Inferior parietal cortex (tissue), 1 donor: ENCODE measurements at regions not wholly inside any gene's neighbourhood (a gene's known extent, or its start where the extent isn't known, plus 50 kb on each side); places are given as distances from the start of the nearest gene placed in this dataset.

Experiments used
- DNase-seq: peaks from one replicate; pipeline ENCODE4 v3.0.0-alpha.2; 2016; ENCODE audit errors: extremely low spot score

- DNase-seq: no peak
Observed at GRCh38 chr2:190809139-190809764, 71.4 kb upstream of the GLS start.

- DNase-seq: no peak
Observed at GRCh38 chr2:190809876-190810525, 70.6 kb upstream of the GLS start.

DNA sequence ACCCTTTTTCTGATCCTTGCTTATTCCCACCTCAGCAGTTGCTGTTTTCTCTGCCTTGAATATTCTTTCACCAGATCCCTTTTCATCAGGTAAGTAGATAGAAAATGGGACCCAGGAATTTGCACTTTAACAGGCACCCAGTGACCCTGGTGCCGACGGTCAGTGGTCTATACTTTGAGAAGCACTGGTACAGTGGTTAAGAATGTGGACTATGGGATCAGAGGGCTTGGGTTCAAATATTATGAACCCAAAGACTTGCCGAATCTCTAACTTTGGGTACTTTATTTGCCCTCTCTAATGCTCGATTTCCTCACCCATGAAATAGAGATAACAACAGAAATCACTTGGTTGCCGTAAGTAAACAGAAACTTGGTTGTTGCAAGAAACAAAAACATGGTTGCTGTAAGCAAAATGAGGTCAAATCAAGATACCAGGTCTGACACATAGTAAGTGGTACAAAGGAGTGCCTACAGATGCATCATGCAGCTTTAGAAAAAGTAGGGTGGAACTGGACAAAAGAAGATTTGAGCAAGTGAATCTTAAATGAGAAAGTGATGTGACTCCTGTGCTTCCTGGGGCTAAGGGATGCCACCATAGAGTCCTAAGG lies 69.5 kb upstream of the GLS start:
- DNase-seq: no peak

GRCh38 chr2:190811811-190812210 lies 68.8 kb upstream of the GLS start:
- DNase-seq: no peak

DNA sequence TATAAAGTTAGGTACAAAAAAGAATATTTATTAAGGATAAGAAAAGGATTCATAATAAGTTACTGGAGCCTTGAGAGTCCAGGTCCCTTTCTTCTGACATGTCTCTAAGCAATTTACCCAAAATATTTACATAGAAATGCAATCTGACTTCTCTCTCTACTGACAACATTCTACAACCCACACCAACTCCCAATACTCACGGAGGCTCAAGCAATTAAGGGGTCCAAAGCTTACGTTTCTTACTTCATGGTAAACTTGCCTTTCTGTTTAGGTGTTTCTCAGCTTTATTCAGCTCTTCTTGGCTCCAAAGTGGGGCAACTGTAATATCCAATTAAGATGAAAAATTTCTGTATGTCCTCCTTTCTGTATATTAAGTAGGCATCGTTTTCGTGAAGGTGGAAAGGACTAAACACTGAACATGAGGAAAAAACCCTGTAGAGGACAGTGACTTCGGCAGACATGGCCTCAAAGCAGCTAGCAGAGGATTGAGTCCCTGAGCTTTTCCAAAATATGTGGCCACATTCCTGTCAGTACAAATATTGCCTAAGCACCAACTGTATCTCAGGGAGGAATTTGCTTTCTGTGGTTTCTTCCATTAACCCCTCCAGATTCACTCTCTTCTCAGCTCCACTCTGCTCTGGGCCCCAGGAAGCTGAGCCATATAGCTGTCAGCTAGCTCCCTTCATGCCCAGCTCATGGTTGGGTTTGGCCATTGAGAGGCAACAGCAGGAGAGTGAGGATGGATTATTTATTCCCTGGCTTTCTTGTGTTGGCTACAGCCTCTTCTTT lies 67.9 kb upstream of the GLS start:
- no peak for DNase-seq

- no peak for DNase-seq
Observed at GRCh38 chr2:190815226-190815625, 65.4 kb upstream of the GLS start.

DNA sequence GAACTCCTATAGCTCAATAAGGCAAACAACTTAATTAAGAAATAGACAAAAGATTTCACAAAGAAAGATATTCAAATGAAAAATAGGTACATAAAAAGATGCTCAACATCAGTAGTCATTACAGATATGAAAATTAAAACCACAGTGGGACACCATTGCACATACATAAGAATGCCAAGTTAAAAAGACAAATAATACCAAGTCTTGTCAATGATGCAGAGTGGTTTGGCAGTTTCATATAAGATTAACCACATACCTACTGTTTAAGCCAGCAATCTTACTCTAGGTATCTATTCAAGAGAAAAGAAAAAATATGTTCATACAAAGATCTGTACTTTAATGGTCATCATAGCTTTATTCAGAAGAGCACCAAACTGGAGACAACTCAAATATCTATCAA lies 63.5 kb upstream of the GLS start:
- no peak for DNase-seq

- DNase-seq: no peak
Observed at GRCh38 chr2:190819840-190820301, 60.8 kb upstream of the GLS start.

DNA sequence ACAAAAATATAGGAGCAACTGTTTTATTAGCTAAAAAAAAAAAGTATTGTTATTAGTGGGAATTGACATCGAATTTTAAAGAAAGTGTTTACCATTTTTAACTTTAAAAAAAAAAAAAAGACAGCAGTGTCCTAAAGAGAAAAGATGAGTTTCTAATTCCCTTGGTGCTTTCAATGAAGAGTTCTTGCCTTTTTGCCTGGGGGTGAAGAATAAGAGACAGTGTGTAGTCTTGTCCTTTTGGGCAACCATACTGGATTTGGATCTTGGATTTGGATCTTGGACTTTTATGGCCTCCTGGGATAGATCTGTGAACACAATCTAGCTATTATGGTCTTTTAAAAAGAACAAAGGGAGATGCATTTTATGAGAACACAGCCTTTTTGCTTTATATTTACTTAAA lies 60.2 kb upstream of the GLS start:
- no peak for DNase-seq

DNA sequence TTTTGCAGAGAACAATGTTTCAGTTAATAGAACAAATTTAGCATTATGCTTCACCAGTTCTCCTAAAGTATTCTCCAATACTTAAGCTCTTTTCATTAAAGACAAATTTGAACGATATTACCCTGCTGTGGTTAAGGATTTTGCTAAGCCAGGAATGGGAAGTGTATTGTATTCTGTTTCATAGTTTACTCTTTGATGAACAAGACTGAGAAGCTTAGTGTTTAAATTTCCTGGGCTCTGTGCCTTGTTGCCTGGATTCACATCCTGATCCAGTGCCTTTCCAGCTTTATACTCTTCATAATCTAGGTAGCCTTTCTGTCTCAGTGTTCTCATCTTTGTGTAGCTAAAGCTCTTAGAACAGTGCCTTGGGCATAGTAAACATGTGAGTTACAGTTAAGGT lies 58.6 kb upstream of the GLS start:
- no peak for DNase-seq

DNA sequence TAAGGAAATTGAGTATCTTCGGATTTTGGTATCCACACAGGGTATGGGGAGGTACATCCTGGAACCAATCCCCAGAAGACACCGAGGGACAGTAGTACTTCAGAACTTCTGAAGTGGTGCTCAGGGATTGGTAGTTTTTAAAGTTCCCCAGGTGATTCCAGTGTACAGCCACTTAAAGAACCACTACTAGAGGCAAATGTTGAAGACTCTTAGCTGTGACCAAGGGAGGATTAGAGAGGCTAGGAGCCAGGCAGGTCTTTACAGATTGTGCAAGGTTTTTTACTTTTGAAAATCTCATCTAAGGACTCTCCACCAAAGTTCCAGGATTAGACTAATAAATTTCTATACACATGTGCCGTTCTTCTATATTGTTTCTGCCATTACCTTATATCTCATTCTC lies 52.9 kb upstream of the GLS start:
- DNase-seq: no peak

GRCh38 chr2:190829642-190830041 lies 51.0 kb upstream of the GLS start:
- DNase-seq: no peak
